HepG2 (cell line): ENCODE measurements at regions not wholly inside any gene's neighbourhood (a gene's known extent, or its start where the extent isn't known, plus 50 kb on each side); places are given as distances from the start of the nearest gene placed in this dataset.

Experiments
- CBX1 ChIP-seq: IDR thresholded peaks from one replicate; pipeline ENCODE4 v1.6.1; 2016; ENCODE audit warnings: antibody characterized with exemption, low read depth
- DNMT1 ChIP-seq: sonication (generic); formaldehyde crosslinking; IDR thresholded peaks from 2 replicates; pipeline ENCODE4 v1.5.1; 2020; ENCODE audit warnings: mild to moderate bottlenecking, missing genetic modification reagents
- DZIP1 ChIP-seq: sonication (generic); formaldehyde crosslinking; IDR thresholded peaks from 2 replicates; pipeline ENCODE4 v1.5.0; 2020; ENCODE audit warnings: mild to moderate bottlenecking, missing genetic modification reagents
- FOSL2 ChIP-seq: sonication (generic); formaldehyde crosslinking; IDR thresholded peaks from 2 replicates; pipeline ENCODE4 v1.4.0; 2020; ENCODE audit warnings: missing genetic modification reagents
- FOXA3 ChIP-seq: IDR thresholded peaks from 2 replicates; pipeline ENCODE4 v1.6.1; 2016; ENCODE audit warnings: missing genetic modification reagents, missing compliant biosample characterization
- FOXP4 ChIP-seq: sonication (generic); formaldehyde crosslinking; IDR thresholded peaks from 2 replicates; pipeline ENCODE4 v1.4.0; 2020; ENCODE audit warnings: missing genetic modification reagents
- MAZ ChIP-seq, 2 experiments: sonication (generic) in 1 of 2; formaldehyde crosslinking in 1 of 2; IDR thresholded peaks; 2 replicates each; pipeline versions ENCODE4 v1.5.0 to v1.6.1; 2012 to 2020; ENCODE audit warnings: low read depth in 2 of 2, mild to moderate bottlenecking in 2 of 2, borderline replicate concordance in 1 of 2, improper control_type of control experiment in 1 of 2, low read length in 1 of 2, missing genetic modification reagents in 1 of 2, moderate library complexity in 1 of 2
- MED1 ChIP-seq: sonication (generic); formaldehyde crosslinking; IDR thresholded peaks from 2 replicates; pipeline ENCODE4 v1.4.0; 2020; ENCODE audit warnings: missing genetic modification reagents
- NCOA2 ChIP-seq: sonication (generic); formaldehyde crosslinking; IDR thresholded peaks from 2 replicates; pipeline ENCODE4 v1.8.0; 2022; ENCODE audit warnings: inconsistent platforms
- RCOR2 ChIP-seq: IDR thresholded peaks from 2 replicates; pipeline ENCODE4 v1.6.1; 2016; ENCODE audit warnings: missing biosample characterization, missing genetic modification reagents
- REXO4 ChIP-seq: sonication (generic); formaldehyde crosslinking; IDR thresholded peaks from 2 replicates; pipeline ENCODE4 v1.8.0; 2022; ENCODE audit warnings: missing genetic modification reagents, mild to moderate bottlenecking, borderline replicate concordance
- SOX5 ChIP-seq: IDR thresholded peaks from 2 replicates; pipeline ENCODE4 v1.6.1; 2016; ENCODE audit warnings: borderline replicate concordance
- UBTF ChIP-seq: sonication (generic); formaldehyde crosslinking; IDR thresholded peaks from 2 replicates; pipeline ENCODE4 v1.4.0; 2020; ENCODE audit warnings: mild to moderate bottlenecking, missing genetic modification reagents
- ZNF180 ChIP-seq: sonication (generic); formaldehyde crosslinking; IDR thresholded peaks from 2 replicates; pipeline ENCODE4 v1.4.0; 2020; ENCODE audit warnings: low read depth, missing genetic modification reagents, borderline replicate concordance
- ZNF281 ChIP-seq: sonication (generic); formaldehyde crosslinking; IDR thresholded peaks from 2 replicates; pipeline ENCODE4 v1.4.0; 2020; ENCODE audit warnings: missing genetic modification reagents, borderline replicate concordance
- ZNF770 ChIP-seq: sonication (generic); formaldehyde crosslinking; IDR thresholded peaks from 2 replicates; pipeline ENCODE4 v1.5.0; 2020; ENCODE audit warnings: mild to moderate bottlenecking, missing genetic modification reagents

GRCh38 chr12:115507951-115508722, 769.4 kb downstream of the MED13L start (continued):
- TF ChIP-seq FOXP4 (CRISPR knock-in tag) (peak; percentile 81), FOSL2 (CRISPR knock-in tag) (peak; percentile 78), CBX1 (no peak), DZIP1 (no peak), FOXA3 (CRISPR knock-in tag) (peak; percentile 39), DNMT1 (CRISPR knock-in tag) (no peak), SOX5 (peak; percentile 100), ZNF770 (CRISPR knock-in tag) (no peak), REXO4 (no peak), MED1 (CRISPR knock-in tag) (0 out of 2 replicates have a peak, but pooled peaks have one; percentile 10), RCOR2 (CRISPR knock-in tag) (0 out of 2 replicates have a peak, but pooled peaks have one; percentile 37), MAZ (IDR thresholded peaks at IDR 0.05; ENCODE audit: borderline replicate concordance, low read depth, low read length) (0 out of 2 replicates have a peak, but pooled peaks have one; percentile 46), MAZ (CRISPR knock-in tag; IDR thresholded peaks at IDR 0.05; ENCODE audit: low read depth) (no peak), ZNF180 (no peak), ZNF281 (CRISPR knock-in tag) (0 out of 2 replicates have a peak, but pooled peaks have one; percentile 14), UBTF (peak; percentile 33; the same call in 1 of the 2 replicates), NCOA2 (CRISPR knock-in tag) (peak; percentile 78)
